SK-N-MC (cell line): ENCODE measurements at regions not wholly inside any gene's neighbourhood (a gene's known extent, or its start where the extent isn't known, plus 50 kb on each side); places are given as distances from the start of the nearest gene placed in this dataset.
"Not testable (repeated sequence)": the region's sequence is repeated elsewhere in the genome, so short reads cannot be mapped to it uniquely, and the experiment has no call there.

Experiments used
- EZH2 ChIP-seq: fragments of 200-600 bp; sonication (generic); IDR thresholded peaks from one replicate; pipeline ENCODE4 v1.6.1; 2017; ENCODE audit warnings: antibody characterized with exemption
- FOXP2 ChIP-seq: optimal IDR thresholded peaks from 2 replicates; pipeline ENCODE3; 2011; ENCODE audit warnings: mild to moderate bottlenecking, moderate library complexity; ENCODE audit not compliant: insufficient read depth; ENCODE audit errors: extremely low read length, control extremely low read depth
- POLR2AphosphoS5 ChIP-seq: IDR thresholded peaks from 2 replicates; pipeline ENCODE4 v1.6.1; 2012; ENCODE audit warnings: mild to moderate bottlenecking, low read depth, low read length, borderline replicate concordance

DNA sequence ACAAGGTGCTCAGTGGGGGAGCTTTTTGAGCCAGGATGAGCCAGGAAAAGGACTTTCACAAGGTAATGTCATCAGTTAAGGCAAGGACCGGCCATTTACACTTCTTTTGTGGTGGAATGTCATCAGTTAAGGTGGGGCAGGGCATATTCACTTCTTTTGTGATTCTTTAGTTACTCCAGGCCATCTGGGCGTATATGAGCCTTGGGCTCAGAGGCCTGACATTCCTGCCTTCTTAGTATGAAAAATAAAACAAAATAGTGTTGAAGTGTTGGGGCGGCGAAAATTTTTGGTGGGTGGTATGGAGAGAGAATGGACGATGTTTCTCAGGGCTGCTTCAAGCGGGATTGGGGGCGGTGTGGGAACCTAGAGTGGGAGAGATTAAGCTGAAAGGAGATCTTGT lies 451.4 kb downstream of the SHISA9 start:
- not testable (repeated sequence) for TF ChIP-seq POLR2AphosphoS5, EZH2, FOXP2
